Left ventricle myocardium inferior (tissue), 1 donor: ENCODE measurements at regions not wholly inside any gene's neighbourhood (a gene's known extent, or its start where the extent isn't known, plus 50 kb on each side); places are given as distances from the start of the nearest gene placed in this dataset.

Experiments used
- DNase-seq: peaks from one replicate; pipeline ENCODE4 v3.0.0-alpha.2; 2020
- H3K27ac ChIP-seq: fragments of 200-600 bp; replicated peaks from 2 replicates; pipeline ENCODE4 v1.8.0; 2021
- H3K27me3 ChIP-seq: fragments of 200-600 bp; 2 replicates; pipeline ENCODE4 v1.8.0; 2021; ENCODE audit warnings: low read depth
- H3K36me3 ChIP-seq: fragments of 200-600 bp; 2 replicates; pipeline ENCODE4 v1.8.0; 2021
- H3K4me1 ChIP-seq: fragments of 200-600 bp; 2 replicates; pipeline ENCODE4 v1.8.0; 2021
- H3K4me3 ChIP-seq: fragments of 200-600 bp; 2 replicates; pipeline ENCODE4 v1.8.0; 2021; ENCODE audit warnings: mild to moderate bottlenecking, moderate library complexity
- H3K9me3 ChIP-seq: fragments of 200-600 bp; replicated peaks from 2 replicates; pipeline ENCODE4 v1.8.0; 2021
- CTCF ChIP-seq: fragments of 200-600 bp; IDR thresholded peaks from 2 replicates; pipeline ENCODE4 v1.8.0; 2021; ENCODE audit warnings: antibody characterized with exemption, mild to moderate bottlenecking, borderline replicate concordance
- intact Hi-C: fragments of 100-400 bp; cut with micrococcal nuclease; formaldehyde crosslinking; loops from one replicate; pipeline ENCODE4 v1.11.0; 2022
- donor health status: DM: no; HTN: yes; CAD: no; lungs with severe emphysema.

DNA sequence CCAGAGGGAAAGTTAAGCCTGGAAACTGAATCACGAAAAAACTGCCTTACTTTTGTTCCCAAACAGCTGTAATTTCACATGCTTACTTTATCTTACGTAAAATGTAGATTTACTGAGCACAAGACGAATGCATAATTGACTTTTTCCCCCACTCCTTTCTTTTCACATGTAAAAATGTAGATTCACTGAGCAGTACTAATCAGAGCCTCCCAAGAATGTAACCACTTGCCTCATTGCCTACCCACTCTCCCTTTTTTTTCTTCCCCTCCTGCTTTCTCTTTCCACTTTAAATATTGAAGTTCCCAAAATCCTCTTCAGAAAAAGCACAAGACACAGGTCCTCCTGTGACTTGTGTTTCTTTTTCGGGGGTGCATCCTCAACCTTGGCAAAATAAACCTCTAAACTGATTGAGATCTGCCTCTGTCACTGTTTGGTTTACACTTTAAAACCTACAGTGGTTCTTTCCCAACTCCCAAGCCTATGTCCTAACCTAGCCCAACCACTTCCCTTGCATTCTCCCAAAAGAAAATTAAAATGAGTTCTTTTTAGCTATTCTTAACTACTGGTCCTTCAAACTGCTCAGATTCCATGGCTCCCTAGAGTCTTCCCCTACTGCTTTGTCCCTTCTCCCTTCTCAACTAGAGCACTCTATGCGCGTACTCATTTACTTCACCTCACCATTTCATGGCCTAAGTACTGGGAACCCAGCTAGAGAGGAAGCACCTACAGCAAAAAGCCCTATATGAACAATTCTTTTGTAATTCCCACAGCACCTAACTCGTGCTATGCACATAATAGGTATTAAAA is 236.6 kb upstream of the MKLN1 start:
- Histone ChIP-seq H3K4me3 (no peak overlapping the region), H3K4me1 (peaks cover 96% of the 10 kb centered on the region), H3K27me3 (no peaks in the 10 kb centered on the region), H3K27ac (peak overlapping the region; percentile 36), H3K9me3 (no peaks in the 10 kb centered on the region), H3K36me3 (peaks cover 16% of the 10 kb centered on the region)
- intact Hi-C loops: no loop called here
- DNase-seq: no peak
- TF ChIP-seq CTCF: no peak

DNA sequence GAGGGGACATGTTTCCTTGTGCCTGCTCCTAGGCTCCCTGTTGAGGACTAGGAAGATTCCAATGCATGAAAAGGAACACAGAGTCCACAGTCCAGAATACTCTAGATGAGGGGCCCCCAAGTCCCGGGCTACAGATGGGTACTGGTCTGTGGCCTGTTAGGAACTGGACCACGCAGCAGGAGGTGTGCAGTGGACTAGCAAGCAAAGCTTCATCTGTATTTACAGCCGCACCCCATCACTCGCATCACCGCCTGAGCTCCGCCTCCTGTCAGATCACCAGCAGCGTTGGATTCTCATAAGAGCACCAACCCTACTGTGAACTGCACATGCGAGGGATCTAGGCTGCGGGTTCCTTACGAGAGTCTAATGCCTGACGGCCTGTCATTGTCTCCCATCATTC is 233.0 kb upstream of the MKLN1 start:
- Histone ChIP-seq H3K27me3 (no peaks in the 10 kb centered on the region), H3K4me3 (no peak overlapping the region), H3K9me3 (no peaks in the 10 kb centered on the region), H3K27ac (no peak overlapping the region), H3K36me3 (peaks cover 16% of the 10 kb centered on the region), H3K4me1 (peaks cover 97% of the 10 kb centered on the region)
- no peak for TF ChIP-seq CTCF
- DNase-seq: no peak
- intact Hi-C loops: no loop called here

DNA sequence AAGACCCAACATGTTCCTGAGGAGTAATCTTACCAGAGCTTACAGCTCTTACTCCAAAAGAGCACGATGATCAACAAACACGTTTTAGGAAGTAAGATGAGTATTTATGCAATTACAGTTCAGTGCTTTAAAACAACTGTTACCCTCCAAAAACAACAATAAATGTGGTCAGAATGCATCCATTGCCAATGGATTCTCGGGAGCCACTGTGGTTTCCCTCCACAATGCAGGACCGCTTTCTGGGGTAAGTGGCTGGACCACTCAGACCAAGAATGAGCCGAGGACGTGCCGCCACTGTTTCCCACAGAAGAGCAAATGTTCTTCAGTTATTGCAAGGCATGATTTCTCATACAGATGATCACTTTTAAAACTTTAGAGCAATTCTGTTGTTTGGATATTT is 232.3 kb upstream of the MKLN1 start:
- Histone ChIP-seq H3K9me3 (no peaks in the 10 kb centered on the region), H3K27me3 (no peaks in the 10 kb centered on the region), H3K4me3 (no peak overlapping the region), H3K27ac (no peak overlapping the region), H3K4me1 (peaks cover 98% of the 10 kb centered on the region), H3K36me3 (peaks cover 13% of the 10 kb centered on the region)
- TF ChIP-seq CTCF: no peak
- intact Hi-C loops: no loop called here
- DNase-seq: no peak

GRCh38 chr7:131096267-131096927 is 231.3 kb upstream of the MKLN1 start:
- peaks cover 18% of the 10 kb centered on the region for H3K36me3 ChIP-seq
- no peak overlapping the region for H3K4me3 ChIP-seq
- H3K4me1 ChIP-seq: peaks cover 98% of the 10 kb centered on the region
- H3K27ac ChIP-seq: no peak overlapping the region
- H3K9me3 ChIP-seq: no peaks in the 10 kb centered on the region
- no peaks in the 10 kb centered on the region for H3K27me3 ChIP-seq
- DNase-seq: no peak
- intact Hi-C loops: no loop called here
- no peak for TF ChIP-seq CTCF

DNA sequence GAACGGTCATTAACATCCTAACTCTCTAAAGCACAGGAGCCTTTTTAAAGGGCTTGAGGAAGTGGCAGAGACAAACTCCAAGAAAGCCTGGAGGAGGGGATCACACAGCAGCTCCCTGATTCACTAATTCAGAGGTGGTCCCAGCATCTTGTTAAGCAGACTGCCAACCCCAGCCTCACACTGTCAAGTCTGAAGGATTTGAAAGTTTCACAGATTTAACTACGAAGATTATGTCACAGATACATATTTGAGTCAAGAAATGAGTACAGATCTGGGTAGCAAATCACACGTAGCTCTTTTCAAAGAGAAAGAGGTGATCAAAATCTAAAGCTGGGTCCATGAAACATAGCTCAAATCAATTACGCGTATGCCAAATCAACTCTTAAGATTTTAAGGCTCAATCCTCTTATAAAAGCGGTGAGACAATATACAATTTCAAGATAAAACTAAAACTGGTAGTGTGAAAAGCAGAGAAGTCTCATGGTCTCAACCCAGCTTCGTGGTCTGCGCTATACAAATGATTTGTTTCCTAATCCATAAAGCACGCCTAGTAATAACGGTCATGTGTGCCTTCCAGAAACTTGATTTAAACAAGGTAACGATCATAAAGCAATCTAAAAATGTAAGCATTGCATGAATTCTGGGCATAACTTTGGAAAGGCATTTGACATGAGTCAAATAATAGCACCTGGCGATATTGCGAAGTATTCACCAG is 229.9 kb upstream of the MKLN1 start:
- intact Hi-C loops: no loop called here
- peaks cover 26% of the 10 kb centered on the region for H3K36me3 ChIP-seq
- no peak overlapping the region for H3K4me3 ChIP-seq
- no peaks in the 10 kb centered on the region for H3K9me3 ChIP-seq
- no peaks in the 10 kb centered on the region for H3K27me3 ChIP-seq
- no peak for TF ChIP-seq CTCF
- peak overlapping the region; percentile 9 for H3K27ac ChIP-seq
- DNase-seq: no peak
- H3K4me1 ChIP-seq: peaks cover 98% of the 10 kb centered on the region
